ENCODE measurements at regions not wholly inside any gene's neighbourhood (a gene's known extent, or its start where the extent isn't known, plus 50 kb on each side); places are given as distances from the start of the nearest gene placed in this dataset.

DNA sequence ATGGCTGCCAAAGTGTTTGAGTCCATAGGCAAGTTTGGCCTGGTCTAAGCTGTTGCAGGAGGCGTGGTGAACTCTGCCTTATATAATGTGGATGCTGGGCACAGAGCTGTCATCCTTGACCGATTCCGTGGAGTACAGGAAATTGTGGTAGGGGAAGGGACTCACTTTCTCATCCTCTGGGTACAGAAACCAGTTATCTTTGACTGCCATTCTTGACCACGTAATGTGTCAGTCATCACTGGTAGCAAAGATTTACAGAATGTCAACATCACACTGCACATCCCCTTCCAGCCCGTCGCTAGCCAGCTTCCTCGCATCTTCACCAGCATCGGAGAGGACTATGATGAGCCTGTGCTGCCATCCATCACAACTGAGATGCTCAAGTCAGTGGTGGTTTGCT lies 215.8 kb upstream of the JUN start:
- TF ChIP-seq, protein P1, sequence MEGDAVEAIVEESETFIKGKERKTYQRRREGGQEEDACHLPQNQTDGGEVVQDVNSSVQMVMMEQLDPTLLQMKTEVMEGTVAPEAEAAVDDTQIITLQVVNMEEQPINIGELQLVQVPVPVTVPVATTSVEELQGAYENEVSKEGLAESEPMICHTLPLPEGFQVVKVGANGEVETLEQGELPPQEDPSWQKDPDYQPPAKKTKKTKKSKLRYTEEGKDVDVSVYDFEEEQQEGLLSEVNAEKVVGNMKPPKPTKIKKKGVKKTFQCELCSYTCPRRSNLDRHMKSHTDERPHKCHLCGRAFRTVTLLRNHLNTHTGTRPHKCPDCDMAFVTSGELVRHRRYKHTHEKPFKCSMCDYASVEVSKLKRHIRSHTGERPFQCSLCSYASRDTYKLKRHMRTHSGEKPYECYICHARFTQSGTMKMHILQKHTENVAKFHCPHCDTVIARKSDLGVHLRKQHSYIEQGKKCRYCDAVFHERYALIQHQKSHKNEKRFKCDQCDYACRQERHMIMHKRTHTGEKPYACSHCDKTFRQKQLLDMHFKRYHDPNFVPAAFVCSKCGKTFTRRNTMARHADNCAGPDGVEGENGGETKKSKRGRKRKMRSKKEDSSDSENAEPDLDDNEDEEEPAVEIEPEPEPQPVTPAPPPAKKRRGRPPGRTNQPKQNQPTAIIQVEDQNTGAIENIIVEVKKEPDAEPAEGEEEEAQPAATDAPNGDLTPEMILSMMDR (IDR thresholded peaks at IDR 0.05), result no peak
- TF ChIP-seq POLR2A (IDR thresholded peaks at IDR 0.05), result no peak
